HEK293 (cell line): ENCODE measurements at regions not wholly inside any gene's neighbourhood (a gene's known extent, or its start where the extent isn't known, plus 50 kb on each side); places are given as distances from the start of the nearest gene placed in this dataset.

Experiments
- CTCF ChIP-seq: fragments of 450-650 bp; formaldehyde crosslinking; IDR thresholded peaks from 2 replicates; pipeline ENCODE4 v1.5.1; 2016; ENCODE audit warnings: missing biosample characterization, missing genetic modification characterization
- REST ChIP-seq: fragments of 450-650 bp; formaldehyde crosslinking; IDR thresholded peaks from 2 replicates; pipeline ENCODE4 v1.5.1; 2016; ENCODE audit warnings: missing biosample characterization, missing genetic modification characterization
- ZNF132 ChIP-seq: fragments of 450-650 bp; formaldehyde crosslinking; IDR thresholded peaks from 2 replicates; pipeline ENCODE4 v1.5.1; 2017; ENCODE audit warnings: missing biosample characterization, missing genetic modification characterization, borderline replicate concordance
- ZNF202 ChIP-seq: fragments of 450-650 bp; formaldehyde crosslinking; IDR thresholded peaks from 2 replicates; pipeline ENCODE4 v1.5.1; 2016; ENCODE audit warnings: missing biosample characterization, missing genetic modification characterization, borderline replicate concordance
- ZNF664 ChIP-seq: fragments of 450-650 bp; formaldehyde crosslinking; IDR thresholded peaks from 2 replicates; pipeline ENCODE4 v1.5.1; 2016; ENCODE audit warnings: missing biosample characterization, missing genetic modification characterization
- ZSCAN18 ChIP-seq: fragments of 450-650 bp; formaldehyde crosslinking; IDR thresholded peaks from 2 replicates; pipeline ENCODE4 v1.5.1; 2016; ENCODE audit warnings: missing biosample characterization, missing genetic modification characterization
- TF ChIP-seq, protein P1 (sequence below): fragments of 450-650 bp; formaldehyde crosslinking; IDR thresholded peaks from 2 replicates; pipeline ENCODE4 v1.5.1; 2016; ENCODE audit warnings: missing biosample characterization, missing genetic modification characterization

DNA sequence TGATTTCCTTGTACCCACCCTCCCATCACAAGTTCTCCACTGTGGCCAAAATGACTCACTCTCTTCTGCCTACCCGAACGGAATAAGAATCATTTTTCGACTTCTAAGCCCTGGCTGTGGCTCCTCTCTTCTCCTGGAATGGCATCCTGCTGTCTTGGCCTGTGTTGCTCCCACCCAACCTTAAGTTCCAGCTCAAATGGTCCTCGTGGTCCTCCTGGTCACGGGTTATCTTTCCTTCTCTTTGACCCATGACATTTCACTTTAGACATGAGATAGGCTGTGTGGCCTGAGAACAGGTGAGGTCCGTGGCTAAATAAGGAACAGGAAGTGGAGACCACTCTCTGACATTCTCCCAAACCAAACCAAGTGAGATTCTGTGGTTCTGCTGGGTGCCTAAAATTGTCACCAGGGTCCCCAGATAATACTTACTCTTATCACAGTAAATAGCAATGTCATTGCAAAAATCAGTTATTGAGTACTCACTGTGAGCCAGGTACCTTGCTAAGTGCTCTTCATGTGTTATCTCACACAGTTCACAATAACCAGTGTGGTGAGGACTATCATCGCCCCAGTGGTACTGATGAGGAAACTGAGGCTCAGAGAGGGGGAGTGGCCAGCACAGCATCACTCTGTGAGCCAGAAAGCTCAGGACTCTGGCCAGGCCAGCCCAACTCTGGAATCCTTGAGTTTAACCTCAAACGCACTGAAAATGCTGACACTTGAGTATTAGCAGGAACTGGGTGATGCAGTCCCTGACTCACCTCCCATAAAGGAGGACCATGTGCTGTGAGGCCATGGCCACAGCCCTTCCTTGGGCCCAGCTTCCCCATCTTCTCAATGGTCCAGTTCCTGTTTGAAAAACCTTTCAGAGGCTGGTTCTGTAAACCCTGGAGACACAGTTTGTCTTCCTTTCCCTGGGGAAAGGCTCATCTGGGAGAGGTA is 74.8 kb upstream of the SIRPA start:
- TF ChIP-seq ZNF664 (tag by site-specific recombination): no peak
- no peak for TF ChIP-seq REST
- TF ChIP-seq, protein P1, sequence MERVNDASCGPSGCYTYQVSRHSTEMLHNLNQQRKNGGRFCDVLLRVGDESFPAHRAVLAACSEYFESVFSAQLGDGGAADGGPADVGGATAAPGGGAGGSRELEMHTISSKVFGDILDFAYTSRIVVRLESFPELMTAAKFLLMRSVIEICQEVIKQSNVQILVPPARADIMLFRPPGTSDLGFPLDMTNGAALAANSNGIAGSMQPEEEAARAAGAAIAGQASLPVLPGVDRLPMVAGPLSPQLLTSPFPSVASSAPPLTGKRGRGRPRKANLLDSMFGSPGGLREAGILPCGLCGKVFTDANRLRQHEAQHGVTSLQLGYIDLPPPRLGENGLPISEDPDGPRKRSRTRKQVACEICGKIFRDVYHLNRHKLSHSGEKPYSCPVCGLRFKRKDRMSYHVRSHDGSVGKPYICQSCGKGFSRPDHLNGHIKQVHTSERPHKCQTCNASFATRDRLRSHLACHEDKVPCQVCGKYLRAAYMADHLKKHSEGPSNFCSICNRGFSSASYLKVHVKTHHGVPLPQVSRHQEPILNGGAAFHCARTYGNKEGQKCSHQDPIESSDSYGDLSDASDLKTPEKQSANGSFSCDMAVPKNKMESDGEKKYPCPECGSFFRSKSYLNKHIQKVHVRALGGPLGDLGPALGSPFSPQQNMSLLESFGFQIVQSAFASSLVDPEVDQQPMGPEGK (tag by site-specific recombination): no peak
- no peak for TF ChIP-seq ZSCAN18 (tag by site-specific recombination)
- TF ChIP-seq CTCF (tag by site-specific recombination): no peak
- TF ChIP-seq ZNF132 (tag by site-specific recombination): no peak
- no peak for TF ChIP-seq ZNF202 (tag by site-specific recombination)
